BE2C (cell line): ENCODE measurements at regions not wholly inside any gene's neighbourhood (a gene's known extent, or its start where the extent isn't known, plus 50 kb on each side); places are given as distances from the start of the nearest gene placed in this dataset.

Experiments used
- DNase-seq: peaks from one replicate; pipeline ENCODE4 v3.0.0-alpha.2; 2020
- H3K27me3 ChIP-seq: fragments of 250-450 bp; sonication (Bioruptor Pico); 2 replicates; pipeline ENCODE4 v1.5.1; 2020; ENCODE audit warnings: mild to moderate bottlenecking
- H3K36me3 ChIP-seq: fragments of 250-450 bp; sonication (Bioruptor Pico); 2 replicates; pipeline ENCODE4 v1.5.1; 2020; ENCODE audit warnings: mild to moderate bottlenecking
- H3K4me1 ChIP-seq: fragments of 250-450 bp; sonication (Bioruptor Pico); 2 replicates; pipeline ENCODE4 v1.5.1; 2020
- H3K4me3 ChIP-seq: 2 replicates; pipeline ENCODE4 v1.5.1; 2011; ENCODE audit warnings: low read depth, low read length
- H3K9me3 ChIP-seq: fragments of 250-450 bp; sonication (Bioruptor Pico); 2 replicates; pipeline ENCODE4 v1.5.1; 2020
- CTCF ChIP-seq: IDR thresholded peaks from 2 replicates; pipeline ENCODE4 v1.5.1; 2012; ENCODE audit warnings: mild to moderate bottlenecking, low read depth, low read length

DNA sequence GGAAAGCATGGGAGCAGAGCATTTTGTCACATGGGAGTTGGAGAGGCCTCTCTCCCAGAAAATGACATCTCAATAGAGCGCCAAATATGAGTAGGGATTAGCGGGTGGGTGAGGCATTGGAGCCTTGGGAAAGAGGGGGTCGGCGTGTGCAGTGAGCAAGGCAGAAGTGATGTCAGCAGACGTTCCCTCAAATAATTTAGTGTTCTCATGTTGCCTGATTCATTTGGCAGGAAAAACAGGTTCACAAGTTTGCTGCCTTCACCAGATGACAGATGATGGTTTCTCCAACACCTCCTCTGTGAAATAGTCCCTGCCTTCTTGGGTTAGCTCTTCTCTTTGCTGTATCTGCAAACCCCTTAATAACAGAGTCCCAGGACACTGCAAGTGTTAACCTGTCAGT is 118.5 kb upstream of the ARHGAP20 start:
- Histone ChIP-seq H3K4me1 (no peaks in the 10 kb centered on the region), H3K4me3 (no peak overlapping the region), H3K36me3 (no peaks in the 10 kb centered on the region), H3K9me3 (no peaks in the 10 kb centered on the region), H3K27me3 (no peaks in the 10 kb centered on the region; the same call in 1 of the 2 replicates)
- TF ChIP-seq CTCF, result no peak
- DNase-seq, result no peak

GRCh38 chr11:110830344-110830743 is 118.1 kb upstream of the ARHGAP20 start:
- no peaks in the 10 kb centered on the region for H3K9me3 ChIP-seq
- no peaks in the 10 kb centered on the region; the same call in 1 of the 2 replicates for H3K27me3 ChIP-seq
- no peak overlapping the region for H3K4me3 ChIP-seq
- no peak for TF ChIP-seq CTCF
- DNase-seq, result no peak
- no peaks in the 10 kb centered on the region for H3K4me1 ChIP-seq
- H3K36me3 ChIP-seq, result no peaks in the 10 kb centered on the region

DNA sequence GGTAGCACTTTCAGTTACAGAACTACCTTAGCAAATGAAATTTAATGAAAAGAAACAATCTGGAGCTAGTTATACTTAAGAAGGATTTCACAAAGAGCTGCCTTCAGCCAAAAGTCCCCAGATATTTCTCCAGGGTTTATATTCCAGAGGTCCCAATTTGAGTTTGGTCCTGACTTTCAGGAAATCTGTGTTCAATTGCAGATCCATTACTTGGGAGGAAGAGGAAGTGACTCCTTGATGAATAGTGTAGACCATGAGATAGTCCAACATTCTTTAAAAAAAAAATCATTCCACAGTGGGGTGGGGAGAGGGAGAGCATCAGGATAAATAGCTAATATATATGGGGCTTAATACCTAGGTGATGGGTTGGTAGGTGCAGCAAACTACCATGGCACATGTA is 117.6 kb upstream of the ARHGAP20 start:
- H3K9me3 ChIP-seq, result no peaks in the 10 kb centered on the region
- no peak overlapping the region for H3K4me3 ChIP-seq
- H3K4me1 ChIP-seq, result no peaks in the 10 kb centered on the region
- no peaks in the 10 kb centered on the region; the same call in 1 of the 2 replicates for H3K27me3 ChIP-seq
- no peak for DNase-seq
- no peaks in the 10 kb centered on the region for H3K36me3 ChIP-seq
- TF ChIP-seq CTCF, result no peak

DNA sequence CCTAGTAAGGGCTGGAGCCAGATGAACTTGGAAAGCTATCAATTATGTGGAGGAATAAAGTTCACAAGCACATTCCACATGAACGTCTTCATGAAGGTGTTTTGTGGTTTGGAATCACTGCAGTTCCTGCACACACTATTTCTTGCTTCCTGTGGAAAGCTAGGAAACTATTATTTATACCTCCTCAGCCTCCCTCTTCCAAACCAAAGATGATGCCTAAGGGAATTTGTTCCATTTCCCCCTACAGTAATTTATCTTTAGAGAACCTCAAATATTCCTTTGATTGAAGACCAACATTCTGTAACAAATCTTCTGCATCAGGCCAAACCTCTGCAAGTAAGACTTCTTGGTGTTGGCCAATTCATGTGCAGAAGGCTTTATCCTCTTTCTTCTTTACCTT is 115.8 kb upstream of the ARHGAP20 start:
- no peak overlapping the region for H3K4me3 ChIP-seq
- no peak for TF ChIP-seq CTCF
- H3K9me3 ChIP-seq, result no peaks in the 10 kb centered on the region
- DNase-seq, result no peak
- no peaks in the 10 kb centered on the region; the same call in 1 of the 2 replicates for H3K27me3 ChIP-seq
- H3K4me1 ChIP-seq, result no peaks in the 10 kb centered on the region
- no peaks in the 10 kb centered on the region for H3K36me3 ChIP-seq

GRCh38 chr11:110827276-110827675 is 115.0 kb upstream of the ARHGAP20 start:
- Histone ChIP-seq H3K4me3 (no peak overlapping the region), H3K36me3 (no peaks in the 10 kb centered on the region), H3K27me3 (no peaks in the 10 kb centered on the region), H3K4me1 (no peaks in the 10 kb centered on the region), H3K9me3 (no peaks in the 10 kb centered on the region)
- no peak for TF ChIP-seq CTCF
- DNase-seq, result no peak

DNA sequence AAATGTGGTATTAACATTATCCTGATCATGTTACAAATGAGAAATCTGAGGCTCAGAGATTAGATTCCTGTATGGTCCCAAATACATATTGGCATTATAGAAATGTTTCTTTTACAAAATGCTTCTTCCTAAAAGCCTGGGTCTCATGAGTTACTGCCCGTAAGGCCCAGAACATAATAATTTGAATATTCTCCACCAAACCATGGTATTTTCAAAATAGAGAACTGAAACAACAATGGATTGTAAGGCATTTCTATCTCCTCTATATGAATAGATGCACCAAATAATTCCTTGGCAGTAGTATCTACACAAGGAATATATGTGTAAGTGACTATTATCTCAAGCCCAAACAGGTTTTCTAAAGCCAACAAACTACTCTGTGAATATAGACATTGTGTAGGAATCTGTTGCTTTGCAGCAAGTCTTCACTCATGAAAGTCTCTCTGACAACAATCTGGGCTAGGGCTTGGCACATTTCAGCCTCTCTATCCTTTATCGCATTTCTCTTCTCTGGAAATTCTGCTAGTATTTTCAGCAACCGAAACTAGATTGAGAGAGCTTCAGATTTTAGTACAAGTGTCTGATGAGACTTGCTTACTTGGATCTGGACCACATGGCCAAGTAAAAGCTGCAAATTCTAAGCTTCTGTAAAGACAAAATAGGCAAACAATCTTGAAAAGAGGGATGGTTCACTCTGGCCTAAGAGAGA is 112.8 kb upstream of the ARHGAP20 start:
- Histone ChIP-seq H3K36me3 (no peaks in the 10 kb centered on the region), H3K9me3 (no peaks in the 10 kb centered on the region), H3K4me3 (no peak overlapping the region), H3K4me1 (no peaks in the 10 kb centered on the region), H3K27me3 (no peaks in the 10 kb centered on the region)
- no peak for DNase-seq
- no peak for TF ChIP-seq CTCF
